SK-N-SH (cell line): ENCODE measurements at regions not wholly inside any gene's neighbourhood (a gene's known extent, or its start where the extent isn't known, plus 50 kb on each side); places are given as distances from the start of the nearest gene placed in this dataset.

Source experiments
- CTCF ChIP-seq: fragments of 200-600 bp; sonication (generic); IDR thresholded peaks from 2 replicates; pipeline ENCODE4 v1.6.1; 2017; ENCODE audit warnings: antibody characterized with exemption, mild to moderate bottlenecking, moderate library complexity
- GABPA ChIP-seq: IDR thresholded peaks from 2 replicates; pipeline ENCODE4 v1.4.0; 2012; ENCODE audit warnings: low read depth, mild to moderate bottlenecking
- MAX ChIP-seq: IDR thresholded peaks from 2 replicates; pipeline ENCODE4 v1.4.0; 2012; ENCODE audit warnings: low read depth
- NFIC ChIP-seq: IDR thresholded peaks from 2 replicates; pipeline ENCODE4 v1.4.0; 2012; ENCODE audit warnings: borderline replicate concordance
- TCF12 ChIP-seq: IDR thresholded peaks from 2 replicates; pipeline ENCODE4 v1.4.0; 2012
- YY1 ChIP-seq: IDR thresholded peaks from 2 replicates; pipeline ENCODE4 v1.4.0; 2012; ENCODE audit warnings: low read depth, mild to moderate bottlenecking

GRCh38 chr17:77824102-77824779 is 134.3 kb upstream of the TNRC6C start:
- no peak for TF ChIP-seq MAX
- TF ChIP-seq NFIC: no peak
- no peak for TF ChIP-seq CTCF
- no peak for TF ChIP-seq GABPA
- no peak for TF ChIP-seq TCF12
- TF ChIP-seq YY1: no peak
